CD14-positive monocyte (primary cell): ENCODE measurements at regions not wholly inside any gene's neighbourhood (a gene's known extent, or its start where the extent isn't known, plus 50 kb on each side); places are given as distances from the start of the nearest gene placed in this dataset.
A peak's percentile ranks its signal among the peaks of the same experiment; 100 is the strongest.

Experiments used
- DNase-seq, 3 donors: peaks; one replicate each; pipeline ENCODE4 v3.0.0-alpha.2; 2011 to 2022
- H2AFZ ChIP-seq: 2 replicates; pipeline ENCODE4 v1.6.0; 2012; ENCODE audit warnings: mild to moderate bottlenecking, low read depth, low read length, inconsistent platforms; ENCODE audit not compliant: insufficient read depth, poor library complexity, severe bottlenecking
- H3K27ac ChIP-seq, 2 donors: 1 replicate in 1 of 2; 2 replicates in 1 of 2; pipeline ENCODE4 v1.5.1; 2012 to 2013; ENCODE audit warnings: low read length in 2 of 2, control low read depth in 1 of 2, inconsistent platforms in 1 of 2, low read depth in 1 of 2, mild to moderate bottlenecking in 1 of 2
- H3K27me3 ChIP-seq, 2 donors: one replicate each; pipeline versions ENCODE4 v1.6.0 to v1.6.1; 2011 to 2013; ENCODE audit warnings: low read length in 2 of 2; ENCODE audit not compliant: control insufficient read depth in 2 of 2, insufficient read depth in 2 of 2
- H3K36me3 ChIP-seq, 2 donors: replicated peaks in 1 of 2; 1 replicate in 1 of 2; 2 replicates in 1 of 2; pipeline versions ENCODE4 v1.5.1 to v1.6.1; 2012 to 2013; ENCODE audit warnings: low read length in 2 of 2, control low read depth in 1 of 2, inconsistent platforms in 1 of 2, mild to moderate bottlenecking in 1 of 2; ENCODE audit not compliant: insufficient read depth in 2 of 2, control insufficient read depth in 1 of 2
- H3K4me1 ChIP-seq, 2 donors: 1 replicate in 1 of 2; 2 replicates in 1 of 2; pipeline versions ENCODE4 v1.5.1 to v1.6.1; 2012 to 2013; ENCODE audit warnings: low read length in 2 of 2, control low read depth in 1 of 2, inconsistent platforms in 1 of 2, mild to moderate bottlenecking in 1 of 2, moderate library complexity in 1 of 2; ENCODE audit not compliant: insufficient read depth in 2 of 2, control insufficient read depth in 1 of 2
- H3K4me2 ChIP-seq: replicated peaks from 2 replicates; pipeline ENCODE3; 2012; ENCODE audit warnings: low read length, moderate library complexity, mild to moderate bottlenecking; ENCODE audit not compliant: poor library complexity, severe bottlenecking; ENCODE audit errors: extremely low read depth
- H3K4me3 ChIP-seq, 3 experiments: fragments of 200-600 bp in 1 of 3; sonication (generic) in 1 of 3; replicated peaks in 1 of 3; 1 replicate in 2 of 3; 2 replicates in 1 of 3; pipeline ENCODE4 v1.5.1; 2011 to 2013; ENCODE audit warnings: low read length in 3 of 3, mild to moderate bottlenecking in 3 of 3, control low read depth in 2 of 3, low read depth in 2 of 3, inconsistent platforms in 1 of 3, moderate library complexity in 1 of 3
- H3K79me2 ChIP-seq: 2 replicates; pipeline ENCODE4 v1.6.0; 2012; ENCODE audit warnings: mild to moderate bottlenecking, control low read depth, inconsistent platforms, low read length, moderate library complexity; ENCODE audit not compliant: insufficient read depth
- H3K9ac ChIP-seq: 2 replicates; pipeline ENCODE4 v1.6.0; 2017; ENCODE audit warnings: low read length, mild to moderate bottlenecking; ENCODE audit not compliant: insufficient read depth, poor library complexity, severe bottlenecking
- H3K9me3 ChIP-seq, 2 donors: replicated peaks in 1 of 2; 1 replicate in 1 of 2; 2 replicates in 1 of 2; pipeline versions ENCODE4 v1.5.1 to v1.6.1; 2012 to 2013; ENCODE audit warnings: low read length in 2 of 2, control low read depth in 1 of 2; ENCODE audit not compliant: control insufficient read depth in 1 of 2, insufficient read depth in 1 of 2
- H4K20me1 ChIP-seq: 2 replicates; pipeline ENCODE4 v1.6.0; 2012; ENCODE audit warnings: mild to moderate bottlenecking, low read length, control low read depth, moderate library complexity; ENCODE audit not compliant: insufficient read depth
- H3K27ac Mint-ChIP-seq, 7 donors: one replicate each; pipeline ENCODE4 v1.8.0; 2020; ENCODE audit warnings: mild to moderate bottlenecking in 7 of 7, mixed read lengths in 7 of 7, moderate library complexity in 6 of 7, inconsistent platforms in 2 of 7
- H3K27me3 Mint-ChIP-seq, 3 donors: one replicate each; pipeline ENCODE4 v1.8.0; 2021 to 2022; ENCODE audit warnings: low read depth in 3 of 3, mild to moderate bottlenecking in 3 of 3, mixed read lengths in 3 of 3, moderate library complexity in 3 of 3, inconsistent platforms in 1 of 3
- H3K36me3 Mint-ChIP-seq, 2 donors: one replicate each; pipeline ENCODE4 v1.8.0; 2020; ENCODE audit warnings: mixed read lengths in 2 of 2, inconsistent platforms in 1 of 2, mild to moderate bottlenecking in 1 of 2
- H3K4me1 Mint-ChIP-seq: one replicate; pipeline ENCODE4 v1.8.0; 2020; ENCODE audit warnings: mild to moderate bottlenecking, mixed read lengths
- H3K4me3 Mint-ChIP-seq, 2 donors: one replicate each; pipeline ENCODE4 v1.8.0; 2020; ENCODE audit warnings: mild to moderate bottlenecking in 2 of 2, mixed read lengths in 2 of 2, moderate library complexity in 1 of 2
- H3K9me3 Mint-ChIP-seq, 7 donors: one replicate each; pipeline ENCODE4 v1.8.0; 2020 to 2022; ENCODE audit warnings: mixed read lengths in 7 of 7, mild to moderate bottlenecking in 6 of 7, moderate library complexity in 6 of 7, inconsistent platforms in 2 of 7
- WGBS: methylation state at CpG from one replicate; pipeline ENCODE4 v1.1.5; 2013; ENCODE audit warnings: missing lambda C conversion rate; ENCODE audit not compliant: insufficient coverage; 5-methylcytosine and 5-hydroxymethylcytosine counted together
- intact Hi-C, 2 donors: fragments of 100-400 bp; cut with micrococcal nuclease; formaldehyde crosslinking; loops; one replicate each; pipeline versions ENCODE4 v1.15.0 to v1.15.1; 2023
- TF ChIP-seq, protein P1 (sequence below): fragments of 200-600 bp; IDR thresholded peaks from one replicate; pipeline ENCODE4 v1.8.0; 2022; ENCODE audit warnings: antibody characterized with exemption, mild to moderate bottlenecking

DNA sequence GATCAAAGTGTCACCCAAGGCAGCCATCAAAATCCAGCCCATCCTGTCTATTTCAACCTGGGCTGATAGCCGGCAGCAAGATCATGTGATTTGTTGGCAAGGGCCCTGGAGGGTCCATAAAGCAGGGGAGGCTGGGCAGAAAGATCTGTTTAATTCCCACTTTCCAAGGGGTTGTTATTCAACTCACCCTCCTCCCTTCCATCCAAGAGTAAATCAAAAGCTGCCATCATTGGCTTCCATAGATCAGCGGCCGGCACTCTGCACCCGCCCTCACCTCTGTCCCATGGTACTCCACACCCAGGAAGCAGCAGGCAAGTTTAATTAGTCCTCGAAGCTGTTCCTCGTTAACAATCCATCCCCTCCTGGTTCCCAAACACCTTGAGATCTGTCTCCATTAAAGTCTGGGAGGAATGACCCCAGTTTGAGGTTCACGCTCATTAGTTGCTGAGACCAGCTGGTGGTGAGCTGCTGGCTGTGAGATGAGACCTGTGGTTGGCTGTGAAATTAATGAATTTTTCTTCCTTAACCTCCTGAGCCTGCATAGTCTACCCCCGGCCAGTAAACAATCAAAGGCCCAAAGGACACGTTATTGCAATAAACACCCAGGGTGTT, 120.6 kb upstream of the CHST15 start:
- Histone ChIP-seq H3K27me3 (no peaks in the 10 kb centered on the region), H4K20me1 (no peaks in the 10 kb centered on the region), H2AFZ (no peak overlapping the region), H3K9ac (no peak overlapping the region), H3K4me1 (peaks cover 24 to 26% of the 10 kb centered on the region in 2 donors), H3K27ac (no peak overlapping the region), H3K9me3 (peaks cover 11 to 22% of the 10 kb centered on the region in 2 donors), H3K79me2 (no peaks in the 10 kb centered on the region), H3K4me3 (no peak overlapping the region), H3K36me3 (no peaks in the 10 kb centered on the region), H3K4me2 (no peak overlapping the region)
- WGBS: 95% methylated on average over 6 of the region's 9 CpGs
- intact Hi-C loops: no loop called here
- no peak overlapping the region for H3K4me3 Mint-ChIP-seq
- peaks cover 4 to 22% (median 13%) of the 10 kb centered on the region in 7 donors for H3K9me3 Mint-ChIP-seq
- TF ChIP-seq, protein P1, sequence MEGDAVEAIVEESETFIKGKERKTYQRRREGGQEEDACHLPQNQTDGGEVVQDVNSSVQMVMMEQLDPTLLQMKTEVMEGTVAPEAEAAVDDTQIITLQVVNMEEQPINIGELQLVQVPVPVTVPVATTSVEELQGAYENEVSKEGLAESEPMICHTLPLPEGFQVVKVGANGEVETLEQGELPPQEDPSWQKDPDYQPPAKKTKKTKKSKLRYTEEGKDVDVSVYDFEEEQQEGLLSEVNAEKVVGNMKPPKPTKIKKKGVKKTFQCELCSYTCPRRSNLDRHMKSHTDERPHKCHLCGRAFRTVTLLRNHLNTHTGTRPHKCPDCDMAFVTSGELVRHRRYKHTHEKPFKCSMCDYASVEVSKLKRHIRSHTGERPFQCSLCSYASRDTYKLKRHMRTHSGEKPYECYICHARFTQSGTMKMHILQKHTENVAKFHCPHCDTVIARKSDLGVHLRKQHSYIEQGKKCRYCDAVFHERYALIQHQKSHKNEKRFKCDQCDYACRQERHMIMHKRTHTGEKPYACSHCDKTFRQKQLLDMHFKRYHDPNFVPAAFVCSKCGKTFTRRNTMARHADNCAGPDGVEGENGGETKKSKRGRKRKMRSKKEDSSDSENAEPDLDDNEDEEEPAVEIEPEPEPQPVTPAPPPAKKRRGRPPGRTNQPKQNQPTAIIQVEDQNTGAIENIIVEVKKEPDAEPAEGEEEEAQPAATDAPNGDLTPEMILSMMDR: no peak
- H3K4me1 Mint-ChIP-seq: peaks cover 23% of the 10 kb centered on the region
- peaks cover 1 to 18% (median 9%) of the 10 kb centered on the region in 3 donors for H3K27me3 Mint-ChIP-seq
- H3K36me3 Mint-ChIP-seq: no peaks in the 10 kb centered on the region
- peak overlapping the region in 1 of 7 donors; percentile 68 for H3K27ac Mint-ChIP-seq
- no peak for DNase-seq

DNA sequence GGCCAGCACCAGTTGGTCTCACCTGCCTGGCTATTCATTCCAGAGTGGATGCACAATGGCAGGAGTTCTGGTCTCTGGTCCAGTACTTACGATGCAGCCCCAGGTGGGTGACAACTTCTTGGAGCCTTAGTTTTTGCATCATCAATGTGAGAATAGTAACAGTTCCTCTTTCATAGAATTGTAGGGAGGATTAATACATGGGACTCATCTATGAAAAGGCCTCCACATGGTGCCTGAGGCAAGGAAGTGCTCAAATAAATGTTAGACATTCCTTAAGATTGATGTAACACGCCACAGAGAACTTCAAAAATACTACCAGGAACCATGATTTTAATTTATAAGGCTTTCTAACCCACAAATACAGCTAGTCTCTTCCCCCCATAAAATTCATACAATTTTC, 120.1 kb upstream of the CHST15 start:
- no peaks in the 10 kb centered on the region for H3K36me3 Mint-ChIP-seq
- peaks cover 4 to 22% (median 14%) of the 10 kb centered on the region in 7 donors for H3K9me3 Mint-ChIP-seq
- no CpG with 5 or more reads among the region's 2 CpGs for WGBS
- H3K27me3 ChIP-seq: no peaks in the 10 kb centered on the region
- peaks cover 1 to 17% (median 9%) of the 10 kb centered on the region in 3 donors for H3K27me3 Mint-ChIP-seq
- no peak overlapping the region for H3K27ac Mint-ChIP-seq
- peaks cover 25 to 28% of the 10 kb centered on the region in 2 donors for H3K4me1 ChIP-seq
- H3K9ac ChIP-seq: no peak overlapping the region
- no peaks in the 10 kb centered on the region for H3K36me3 ChIP-seq
- no peak overlapping the region for H3K4me3 Mint-ChIP-seq
- H3K79me2 ChIP-seq: no peaks in the 10 kb centered on the region
- H3K4me2 ChIP-seq: no peak overlapping the region
- no peak overlapping the region for H2AFZ ChIP-seq
- intact Hi-C loops: no loop called here
- peaks cover 26% of the 10 kb centered on the region for H3K4me1 Mint-ChIP-seq
- no peak overlapping the region for H3K27ac ChIP-seq
- H3K4me3 ChIP-seq: no peak overlapping the region
- TF ChIP-seq, protein P1: no peak
- no peaks in the 10 kb centered on the region for H4K20me1 ChIP-seq
- H3K9me3 ChIP-seq: peaks cover 11 to 22% of the 10 kb centered on the region in 2 donors
- DNase-seq: no peak
